ENCODE measurements at regions not wholly inside any gene's neighbourhood (a gene's known extent, or its start where the extent isn't known, plus 50 kb on each side); places are given as distances from the start of the nearest gene placed in this dataset.
"Not testable (repeated sequence)": the region's sequence is repeated elsewhere in the genome, so short reads cannot be mapped to it uniquely, and the experiment has no call there.

DNA sequence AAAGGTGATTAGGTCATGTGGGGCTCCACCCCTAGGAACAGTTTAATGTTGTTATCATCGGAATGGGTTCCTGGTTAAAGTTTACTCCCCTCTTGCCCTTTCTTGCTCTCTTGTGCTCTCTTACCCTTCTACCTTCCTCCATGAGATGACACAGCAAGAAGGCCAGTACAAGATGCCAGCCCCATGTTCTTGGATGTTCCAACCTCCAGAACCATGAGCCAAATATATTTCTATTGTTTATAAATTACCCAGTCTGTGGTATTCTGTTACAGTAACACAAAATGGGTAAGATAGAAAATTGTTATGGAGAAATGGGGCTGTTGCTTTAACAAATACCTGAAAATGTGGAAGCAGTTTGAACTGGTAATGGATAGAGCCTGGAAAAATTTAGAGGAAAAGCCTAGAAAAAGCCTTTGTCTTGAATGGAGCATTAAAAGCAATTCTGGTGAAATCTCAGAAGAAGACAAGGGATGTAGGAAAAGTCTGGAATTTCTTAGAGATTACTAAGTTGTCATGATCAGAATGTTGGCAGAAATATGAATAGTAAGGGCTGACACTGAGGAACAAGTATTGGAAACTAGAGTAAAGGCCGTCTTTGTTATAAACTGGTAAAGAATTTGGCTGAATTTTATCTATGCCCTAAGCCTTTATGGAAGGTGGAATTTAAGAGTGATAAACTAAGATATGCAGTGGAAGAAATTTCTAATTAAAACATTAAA is 53.5 kb upstream of the TSC22D1 start:
- no peak overlapping the region for H2BK120ac ChIP-seq (ENCODE audit: low read depth, low read length)
- WGBS (ENCODE audit: extremely low coverage, insufficient coverage, low lambda C conversion rate), result no CpG with 5 or more reads among the region's 2 CpGs
- no peaks in the 10 kb centered on the region for H3K4me1 ChIP-seq (ENCODE audit: control insufficient read depth, low read depth, low read length)
- H3K9ac ChIP-seq (ENCODE audit: low read length), result no peak overlapping the region
- H3K4ac ChIP-seq (ENCODE audit: low read depth, low read length), result no peak overlapping the region
- H2BK15ac ChIP-seq (replicated peaks; ENCODE audit: low read depth), result no peak overlapping the region
- no peaks in the 10 kb centered on the region for H3K79me1 ChIP-seq (ENCODE audit: low read length)
- H4K5ac ChIP-seq (ENCODE audit: low read length), result no peak overlapping the region
- H3K18ac ChIP-seq (ENCODE audit: low read length), result no peak overlapping the region
- no peak overlapping the region for H2AK5ac ChIP-seq (ENCODE audit: low read length)
- no peaks in the 10 kb centered on the region for H3K27me3 ChIP-seq (ENCODE audit: insufficient read depth, low read length, poor library complexity)
- H3K4me2 ChIP-seq (ENCODE audit: low read length), result no peak overlapping the region
- no peak overlapping the region for H3K27ac ChIP-seq (ENCODE audit: low read depth, low read length)
- H3K4me3 ChIP-seq (ENCODE audit: low read length), result no peak overlapping the region
- no peak for DNase-seq
- H3K23ac ChIP-seq (ENCODE audit: low read length), result no peak overlapping the region
- H2BK5ac ChIP-seq (ENCODE audit: low read length), result no peak overlapping the region
- H3K79me2 ChIP-seq (ENCODE audit: control insufficient read depth, insufficient read depth, low read length), result no peaks in the 10 kb centered on the region
- no peaks in the 10 kb centered on the region for H3K36me3 ChIP-seq (ENCODE audit: control insufficient read depth, insufficient read depth, low read length)
- no peak overlapping the region for H4K8ac ChIP-seq (ENCODE audit: low read depth, low read length)
- no peak overlapping the region for H3K56ac ChIP-seq (ENCODE audit: low read length)

DNA sequence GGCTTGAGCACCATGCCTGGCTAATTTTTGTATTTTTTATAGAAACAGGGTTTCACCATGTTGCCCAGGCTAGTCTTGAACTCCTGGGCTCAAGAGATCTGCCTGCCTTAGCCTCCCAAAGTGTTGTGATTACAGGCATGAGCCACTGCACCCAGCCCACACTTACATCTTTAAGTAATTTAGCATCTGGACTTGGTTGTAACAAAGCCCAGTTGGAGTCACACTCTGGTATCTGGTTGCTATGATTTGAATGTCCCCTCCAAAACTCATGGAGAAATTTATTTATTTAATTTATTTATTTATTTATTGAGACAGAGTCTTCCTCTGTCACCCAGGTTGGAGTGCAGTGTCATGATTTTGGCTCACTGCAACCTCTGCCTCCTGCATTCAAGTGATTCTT is 52.7 kb upstream of the TSC22D1 start:
- H3K4me1 ChIP-seq (ENCODE audit: control insufficient read depth, low read depth, low read length); H3K79me2 ChIP-seq (ENCODE audit: control insufficient read depth, insufficient read depth, low read length); H3K27ac ChIP-seq (ENCODE audit: low read depth, low read length); H3K56ac ChIP-seq (ENCODE audit: low read length); H3K4me2 ChIP-seq (ENCODE audit: low read length); H3K79me1 ChIP-seq (ENCODE audit: low read length); H4K8ac ChIP-seq (ENCODE audit: low read depth, low read length); DNase-seq; H3K4me3 ChIP-seq (ENCODE audit: low read length); H3K18ac ChIP-seq (ENCODE audit: low read length); H3K4ac ChIP-seq (ENCODE audit: low read depth, low read length); H3K9ac ChIP-seq (ENCODE audit: low read length); H3K23ac ChIP-seq (ENCODE audit: low read length); H4K5ac ChIP-seq (ENCODE audit: low read length); H2BK15ac ChIP-seq (replicated peaks; ENCODE audit: low read depth); H3K27me3 ChIP-seq (ENCODE audit: insufficient read depth, low read length, poor library complexity); H2BK120ac ChIP-seq (ENCODE audit: low read depth, low read length); H2BK5ac ChIP-seq (ENCODE audit: low read length); H3K36me3 ChIP-seq (ENCODE audit: control insufficient read depth, insufficient read depth, low read length); H2AK5ac ChIP-seq (ENCODE audit: low read length): not testable (repeated sequence)

DNA sequence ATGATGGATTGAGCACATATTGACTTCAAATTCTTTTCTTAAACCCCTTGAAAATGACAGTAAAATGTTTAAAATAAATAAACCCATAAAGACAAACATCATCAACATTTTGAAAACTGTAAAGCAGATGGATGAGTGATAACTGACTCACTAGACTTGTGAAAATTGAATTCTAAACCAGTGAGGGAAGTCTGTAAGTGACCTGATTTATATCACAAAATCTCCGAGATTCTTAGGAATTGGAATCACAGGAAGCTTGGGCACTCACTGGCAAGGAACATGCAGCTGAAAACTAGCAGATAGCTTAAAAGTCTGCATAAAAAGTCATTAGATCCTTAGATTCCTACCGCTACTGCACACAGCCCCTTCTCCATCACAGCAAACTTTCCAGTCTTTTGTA is 51.3 kb upstream of the TSC22D1 start:
- no peaks in the 10 kb centered on the region for H3K36me3 ChIP-seq (ENCODE audit: control insufficient read depth, insufficient read depth, low read length)
- WGBS (ENCODE audit: extremely low coverage, insufficient coverage, low lambda C conversion rate), result no CpG with 5 or more reads among the region's 2 CpGs

DNA sequence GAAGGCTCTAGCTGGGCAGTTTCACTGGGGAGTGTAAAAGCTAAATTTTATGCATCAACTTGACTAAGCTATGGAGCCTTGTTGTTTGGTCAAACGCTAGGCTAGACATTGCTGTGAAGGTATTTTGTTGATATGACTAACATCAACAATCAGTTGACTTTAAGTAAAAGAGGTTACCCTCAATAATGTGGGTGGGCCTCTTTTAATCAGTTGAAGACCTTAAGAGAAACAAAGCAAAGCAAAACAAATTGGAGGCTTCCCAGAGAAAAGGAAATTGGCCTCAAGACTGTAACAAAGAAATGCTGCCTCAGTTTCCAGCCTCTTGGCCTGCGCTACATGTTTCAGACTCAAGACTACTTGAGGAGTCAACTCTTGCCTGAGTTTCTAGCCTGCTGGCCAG is 50.0 kb upstream of the TSC22D1 start:
- H3K4me2 ChIP-seq (ENCODE audit: low read length), result no peak overlapping the region
- H3K4me3 ChIP-seq (ENCODE audit: low read length), result no peak overlapping the region
- no peak overlapping the region for H3K56ac ChIP-seq (ENCODE audit: low read length)
- H3K27me3 ChIP-seq (ENCODE audit: insufficient read depth, low read length, poor library complexity), result no peaks in the 10 kb centered on the region
- H3K9ac ChIP-seq (ENCODE audit: low read length), result no peak overlapping the region
- no peak overlapping the region for H2BK120ac ChIP-seq (ENCODE audit: low read depth, low read length)
- no peak overlapping the region for H3K18ac ChIP-seq (ENCODE audit: low read length)
- H2BK5ac ChIP-seq (ENCODE audit: low read length), result no peak overlapping the region
- H3K36me3 ChIP-seq (ENCODE audit: control insufficient read depth, insufficient read depth, low read length), result no peaks in the 10 kb centered on the region
- WGBS (ENCODE audit: extremely low coverage, insufficient coverage, low lambda C conversion rate), result no CpG with 5 or more reads among the region's 2 CpGs
- no peak overlapping the region for H4K5ac ChIP-seq (ENCODE audit: low read length)
- no peak overlapping the region for H4K8ac ChIP-seq (ENCODE audit: low read depth, low read length)
- no peaks in the 10 kb centered on the region for H3K79me2 ChIP-seq (ENCODE audit: control insufficient read depth, insufficient read depth, low read length)
- no peak overlapping the region for H3K27ac ChIP-seq (ENCODE audit: low read depth, low read length)
- no peaks in the 10 kb centered on the region for H3K4me1 ChIP-seq (ENCODE audit: control insufficient read depth, low read depth, low read length)
- DNase-seq, result no peak
- no peak overlapping the region for H3K4ac ChIP-seq (ENCODE audit: low read depth, low read length)
- H3K23ac ChIP-seq (ENCODE audit: low read length), result no peak overlapping the region
- no peaks in the 10 kb centered on the region for H3K79me1 ChIP-seq (ENCODE audit: low read length)
- H2BK15ac ChIP-seq (replicated peaks; ENCODE audit: low read depth), result no peak overlapping the region
- no peak overlapping the region for H2AK5ac ChIP-seq (ENCODE audit: low read length)

More for the DNA sequence above, 51.3 kb upstream of the TSC22D1 start:
- Histone ChIP-seq H3K27ac (ENCODE audit: low read depth, low read length) (no peak overlapping the region), H3K4ac (ENCODE audit: low read depth, low read length) (no peak overlapping the region), H3K4me3 (ENCODE audit: low read length) (no peak overlapping the region), H3K23ac (ENCODE audit: low read length) (no peak overlapping the region), H4K5ac (ENCODE audit: low read length) (no peak overlapping the region), H2BK5ac (ENCODE audit: low read length) (no peak overlapping the region), H3K9ac (ENCODE audit: low read length) (no peak overlapping the region), H3K27me3 (ENCODE audit: insufficient read depth, low read length, poor library complexity) (no peaks in the 10 kb centered on the region), H3K56ac (ENCODE audit: low read length) (no peak overlapping the region), H4K8ac (ENCODE audit: low read depth, low read length) (no peak overlapping the region), H2BK15ac (replicated peaks; ENCODE audit: low read depth) (no peak overlapping the region), H3K4me1 (ENCODE audit: control insufficient read depth, low read depth, low read length) (no peaks in the 10 kb centered on the region), H3K79me2 (ENCODE audit: control insufficient read depth, insufficient read depth, low read length) (no peaks in the 10 kb centered on the region), H2BK120ac (ENCODE audit: low read depth, low read length) (no peak overlapping the region), H3K18ac (ENCODE audit: low read length) (no peak overlapping the region), H3K79me1 (ENCODE audit: low read length) (no peaks in the 10 kb centered on the region), H2AK5ac (ENCODE audit: low read length) (no peak overlapping the region), H3K4me2 (ENCODE audit: low read length) (no peak overlapping the region)
- no peak for DNase-seq
